ENCODE measurements at regions not wholly inside any gene's neighbourhood (a gene's known extent, or its start where the extent isn't known, plus 50 kb on each side); places are given as distances from the start of the nearest gene placed in this dataset.

GRCh38 chr10:8498290-8498689 lies 443.8 kb downstream of the GATA3 start:
- no peak for DNase-seq
- H3K27ac ChIP-seq (ENCODE audit: low read depth in 1 of 2, low read length in 2 of 2) = no peak overlapping the region
- no peaks in the 10 kb centered on the region for H3K9me3 ChIP-seq (ENCODE audit: control insufficient read depth in 1 of 2, insufficient read depth in 1 of 2, low read length in 2 of 2)
- POLR2A ChIA-PET = no interaction called here
- H3K27me3 ChIP-seq (ENCODE audit: control insufficient read depth in 1 of 2, insufficient read depth in 2 of 2, low read length in 2 of 2) = peaks cover 3 to 4% of the 10 kb centered on the region in 2 experiments
- intact Hi-C loops (cut with DNase I, micrococcal nuclease) = no loop called here
- no peak overlapping the region for H3K27ac Mint-ChIP-seq
- CTCF ChIA-PET = no interaction called here
- H3K9me3 Mint-ChIP-seq = no peaks in the 10 kb centered on the region
- no peak for TF ChIP-seq CTCF (IDR thresholded peaks at IDR 0.05)
- no peak overlapping the region for H3K4me3 ChIP-seq (ENCODE audit: low read length)
- no peaks in the 10 kb centered on the region for H3K36me3 Mint-ChIP-seq (ENCODE audit: low read depth)
- H3K4me1 Mint-ChIP-seq (ENCODE audit: low read depth) = no peaks in the 10 kb centered on the region
- no peaks in the 10 kb centered on the region for H3K36me3 ChIP-seq (ENCODE audit: insufficient read depth, low read length)
- no peak overlapping the region for H3K4me3 Mint-ChIP-seq
- no peaks in the 10 kb centered on the region for H3K4me1 ChIP-seq (ENCODE audit: insufficient read depth, low read length)
- ATAC-seq (ENCODE audit: poor library complexity) = no peak
- peaks cover 23% of the 10 kb centered on the region for H3K27me3 Mint-ChIP-seq

GRCh38 chr10:8498881-8499280 lies 444.4 kb downstream of the GATA3 start:
- peaks cover 3 to 4% of the 10 kb centered on the region in 2 experiments for H3K27me3 ChIP-seq (ENCODE audit: control insufficient read depth in 1 of 2, insufficient read depth in 2 of 2, low read length in 2 of 2)
- H3K27me3 Mint-ChIP-seq = peaks cover 26% of the 10 kb centered on the region
- no peak overlapping the region for H3K27ac ChIP-seq (ENCODE audit: low read depth in 1 of 2, low read length in 2 of 2)
- no peaks in the 10 kb centered on the region for H3K9me3 Mint-ChIP-seq
- TF ChIP-seq CTCF (IDR thresholded peaks at IDR 0.05) = no peak
- no peaks in the 10 kb centered on the region for H3K9me3 ChIP-seq (ENCODE audit: control insufficient read depth in 1 of 2, insufficient read depth in 1 of 2, low read length in 2 of 2)
- H3K4me3 ChIP-seq (ENCODE audit: low read length) = no peak overlapping the region
- no peaks in the 10 kb centered on the region for H3K36me3 Mint-ChIP-seq (ENCODE audit: low read depth)
- ATAC-seq (ENCODE audit: poor library complexity) = no peak
- H3K4me1 ChIP-seq (ENCODE audit: insufficient read depth, low read length) = no peaks in the 10 kb centered on the region
- ChIA-PET CTCF (no interaction called here), POLR2A (no interaction called here)
- H3K36me3 ChIP-seq (ENCODE audit: insufficient read depth, low read length) = no peaks in the 10 kb centered on the region
- H3K4me1 Mint-ChIP-seq (ENCODE audit: low read depth) = no peaks in the 10 kb centered on the region
- no peak overlapping the region for H3K4me3 Mint-ChIP-seq
- H3K27ac Mint-ChIP-seq = no peak overlapping the region
- no peak for DNase-seq
- intact Hi-C loops (cut with DNase I, micrococcal nuclease) = no loop called here

GRCh38 chr10:8499312-8499711 lies 444.8 kb downstream of the GATA3 start:
- Mint-ChIP-seq H3K9me3 (no peaks in the 10 kb centered on the region), H3K4me1 (ENCODE audit: low read depth) (no peaks in the 10 kb centered on the region), H3K27ac (no peak overlapping the region), H3K4me3 (no peak overlapping the region), H3K36me3 (ENCODE audit: low read depth) (no peaks in the 10 kb centered on the region), H3K27me3 (peaks cover 26% of the 10 kb centered on the region)
- TF ChIP-seq CTCF (IDR thresholded peaks at IDR 0.05) = no peak
- no peak overlapping the region for H3K4me3 ChIP-seq (ENCODE audit: low read length)
- peaks cover 3 to 4% of the 10 kb centered on the region in 2 experiments for H3K27me3 ChIP-seq (ENCODE audit: control insufficient read depth in 1 of 2, insufficient read depth in 2 of 2, low read length in 2 of 2)
- ATAC-seq (ENCODE audit: poor library complexity) (no peak), DNase-seq (no peak)
- H3K36me3 ChIP-seq (ENCODE audit: insufficient read depth, low read length) = no peaks in the 10 kb centered on the region
- H3K9me3 ChIP-seq (ENCODE audit: control insufficient read depth in 1 of 2, insufficient read depth in 1 of 2, low read length in 2 of 2) = no peaks in the 10 kb centered on the region
- intact Hi-C loops (cut with DNase I, micrococcal nuclease) = no loop called here
- ChIA-PET CTCF (no interaction called here), POLR2A (no interaction called here)
- no peak overlapping the region for H3K27ac ChIP-seq (ENCODE audit: low read depth in 1 of 2, low read length in 2 of 2)
- H3K4me1 ChIP-seq (ENCODE audit: insufficient read depth, low read length) = no peaks in the 10 kb centered on the region

Measured in CD4-positive, alpha-beta T cell (primary cell).